GM18861 (cell line): ENCODE measurements at regions not wholly inside any gene's neighbourhood (a gene's known extent, or its start where the extent isn't known, plus 50 kb on each side); places are given as distances from the start of the nearest gene placed in this dataset.
"Not testable (repeated sequence)": the region's sequence is repeated elsewhere in the genome, so short reads cannot be mapped to it uniquely, and the experiment has no call there.

Experiments
- ATAC-seq: cut with Tn5 transposase; IDR thresholded peaks from one replicate; pipeline ENCODE4 v1.9.1; 2021; ENCODE audit not compliant: unreplicated experiment

DNA sequence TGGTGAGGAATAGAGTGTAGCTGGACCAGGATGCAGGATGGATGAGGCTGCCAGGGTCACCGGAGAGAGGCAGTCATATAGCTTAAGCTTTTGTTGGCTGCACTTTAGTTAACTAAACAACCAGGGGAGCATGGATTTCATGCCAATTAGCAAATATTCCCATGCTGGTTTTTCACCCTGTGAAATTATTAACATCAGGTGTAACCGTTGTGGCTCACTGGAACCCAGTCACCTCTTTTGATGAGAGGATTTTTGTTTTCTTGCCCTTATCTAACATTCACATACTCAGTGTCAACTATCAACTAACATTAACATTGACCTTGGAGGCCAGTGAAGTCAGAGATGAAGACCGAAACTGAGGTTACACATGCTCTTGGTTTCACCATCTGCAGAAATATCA is 97.2 kb upstream of the BASP1 start:
- no peak for ATAC-seq

DNA sequence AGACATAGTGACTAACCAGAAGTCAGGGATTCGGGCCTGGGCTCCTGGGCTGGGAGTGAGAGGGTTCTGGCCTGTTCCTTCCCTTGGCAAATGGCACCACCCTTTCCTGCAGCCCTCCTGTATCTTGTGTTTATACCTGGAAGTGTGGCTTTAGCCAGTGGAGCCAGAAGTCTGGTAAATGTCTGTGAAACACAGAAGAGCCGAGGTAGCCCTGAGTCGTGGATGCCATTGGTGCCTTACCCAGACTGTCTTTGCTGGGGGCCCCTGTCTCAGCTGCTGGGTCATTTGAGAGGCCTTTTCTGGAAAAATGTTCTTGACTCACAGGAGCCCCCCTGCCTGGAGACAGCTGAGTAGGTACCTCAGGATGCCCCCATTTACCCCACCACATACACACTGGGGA is 95.7 kb upstream of the BASP1 start:
- no peak for ATAC-seq

DNA sequence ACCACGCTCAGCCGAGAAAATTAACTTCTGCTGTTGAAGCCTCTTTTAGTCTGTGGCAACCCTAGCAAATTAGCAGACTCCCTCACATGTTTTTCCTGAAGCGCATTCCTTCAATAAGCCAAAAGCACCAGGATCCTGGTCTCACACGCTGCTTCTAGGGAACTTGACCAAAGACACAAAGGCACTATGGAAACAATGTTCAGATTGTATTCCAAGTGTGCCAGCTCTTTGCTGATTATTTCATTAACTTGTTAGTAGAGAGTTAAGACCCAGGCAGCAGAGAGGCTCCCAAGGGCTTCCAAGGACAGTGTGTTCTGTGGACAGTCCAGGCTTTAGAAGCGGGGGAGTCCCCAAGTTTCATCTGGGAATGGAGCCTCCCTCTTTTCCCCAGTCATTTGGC is 94.4 kb upstream of the BASP1 start:
- ATAC-seq: no peak

DNA sequence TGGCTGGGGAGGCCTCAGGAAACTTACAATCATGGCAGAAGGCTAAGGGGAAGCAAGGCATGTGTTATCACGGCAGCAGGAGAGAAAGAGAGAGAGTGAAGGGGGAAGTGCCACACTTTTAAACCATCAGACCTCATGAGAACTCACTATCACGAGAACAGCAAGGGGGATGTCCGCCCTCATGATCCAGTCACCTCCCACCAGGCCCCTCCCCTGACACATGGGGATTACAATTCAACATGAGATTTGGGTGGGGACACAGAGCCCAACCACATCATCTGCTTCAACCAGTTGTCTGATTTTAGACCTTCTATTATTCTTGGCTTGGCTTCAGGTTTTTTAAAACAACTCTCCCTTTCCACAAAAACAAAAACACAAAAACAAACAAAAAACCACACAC is 93.7 kb upstream of the BASP1 start:
- ATAC-seq: not testable (repeated sequence)

DNA sequence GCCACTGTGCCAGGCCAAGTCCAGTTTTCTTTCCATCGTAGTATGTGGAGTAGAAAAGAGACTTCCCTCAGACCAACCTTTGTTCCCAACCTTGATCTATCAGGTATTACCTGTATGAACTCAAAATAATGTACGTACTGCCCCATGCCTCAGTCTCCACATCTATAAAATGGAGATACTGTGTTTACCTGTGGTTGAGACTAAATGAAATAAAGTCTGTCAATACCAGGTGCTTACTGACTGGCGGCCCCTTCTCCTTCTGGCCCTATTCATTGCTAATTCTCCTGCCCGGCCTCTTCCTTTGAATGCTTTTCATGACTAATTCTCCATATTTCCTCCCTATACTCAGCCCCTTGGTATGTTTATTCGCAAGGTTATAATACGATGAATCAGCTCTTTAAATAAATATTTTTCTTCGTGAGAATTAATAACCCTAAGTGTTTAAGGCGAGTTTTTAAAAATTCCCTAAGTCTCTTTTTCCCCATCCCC is 89.6 kb upstream of the BASP1 start:
- ATAC-seq: no peak

DNA sequence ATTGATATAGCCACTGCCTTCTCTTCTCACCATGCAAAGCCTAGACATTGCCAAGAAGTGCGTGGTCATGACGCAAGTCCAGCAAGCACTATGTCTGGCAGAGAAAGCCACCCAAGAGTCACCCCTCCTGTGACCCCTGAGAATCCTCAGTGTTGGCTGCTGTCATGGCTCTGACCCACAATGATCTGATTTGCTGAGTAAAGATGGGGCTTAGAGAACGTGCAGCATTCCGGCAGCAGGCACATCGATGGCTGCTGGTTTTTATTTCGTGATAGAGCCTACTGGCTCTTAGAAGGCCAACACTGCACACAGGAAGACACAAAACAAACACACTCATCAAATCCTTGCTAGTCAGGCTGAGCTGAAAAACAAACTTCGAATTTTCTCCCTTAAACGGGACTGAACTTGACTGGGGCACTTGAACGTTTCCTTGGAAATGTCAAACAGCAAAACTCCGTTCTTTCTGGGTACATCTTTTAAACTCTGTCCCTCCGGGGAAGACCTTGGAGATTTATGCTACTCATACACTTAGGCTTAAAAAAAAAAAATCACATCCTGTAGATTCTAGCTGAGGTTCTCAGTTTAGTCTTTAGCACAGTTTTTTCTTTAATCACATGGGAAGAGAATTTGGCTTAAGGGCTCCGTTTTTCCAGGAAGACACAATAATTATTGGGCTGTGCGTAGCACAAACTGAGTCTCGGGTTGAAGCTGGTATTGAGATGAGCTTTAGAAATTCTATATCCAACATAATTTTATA is 88.2 kb upstream of the BASP1 start:
- ATAC-seq: no peak

DNA sequence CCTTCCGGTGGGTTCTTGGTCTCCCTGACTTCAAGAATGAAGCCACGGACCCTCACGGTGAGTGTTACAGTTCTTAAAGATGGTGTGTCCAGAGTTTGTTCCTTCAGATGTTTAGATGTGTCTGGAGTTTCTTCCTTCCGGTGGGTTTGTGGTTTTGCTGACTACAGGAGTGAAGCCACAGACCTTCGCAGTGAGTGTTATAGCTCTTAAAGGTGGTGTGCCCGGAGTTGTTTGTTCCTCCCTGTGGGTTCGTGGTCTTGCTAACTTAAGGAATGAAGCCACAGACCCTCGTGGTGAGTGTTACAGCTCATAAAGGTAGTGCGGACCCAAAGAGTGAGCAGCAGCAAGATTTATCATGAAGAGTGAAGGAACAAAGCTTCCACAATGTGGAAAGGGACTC is 87.1 kb upstream of the BASP1 start:
- ATAC-seq: not testable (repeated sequence)

DNA sequence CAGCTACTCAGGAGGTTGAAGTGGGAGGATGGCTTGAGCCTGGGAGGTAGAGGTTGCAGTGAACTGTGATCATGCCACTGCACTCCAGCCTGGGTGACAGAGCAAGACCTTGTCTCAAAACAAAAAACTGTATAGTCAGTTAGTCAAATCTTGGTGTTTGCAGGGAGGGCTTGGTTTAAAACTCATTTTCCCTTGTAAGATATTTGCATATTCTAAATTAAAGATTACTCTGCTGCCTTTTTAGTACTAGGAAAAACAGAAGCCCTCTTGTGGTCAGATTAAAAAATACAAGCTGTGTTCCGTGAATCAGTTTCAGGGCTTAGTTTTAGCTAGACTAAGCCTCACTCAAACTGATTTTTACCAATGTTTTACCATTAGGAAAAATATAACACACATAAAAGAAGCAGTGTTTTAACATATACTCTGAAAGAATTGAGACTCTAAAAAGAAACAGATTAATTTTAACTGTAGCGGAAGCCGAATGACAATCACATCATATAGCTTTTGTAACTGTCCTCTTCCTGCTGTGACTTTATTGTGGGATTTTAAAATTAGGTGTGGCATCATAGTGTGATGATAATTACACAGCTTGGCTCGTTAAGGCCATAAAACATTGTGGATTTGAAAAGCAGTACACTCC is 84.9 kb upstream of the BASP1 start:
- ATAC-seq: peak; percentile 92

DNA sequence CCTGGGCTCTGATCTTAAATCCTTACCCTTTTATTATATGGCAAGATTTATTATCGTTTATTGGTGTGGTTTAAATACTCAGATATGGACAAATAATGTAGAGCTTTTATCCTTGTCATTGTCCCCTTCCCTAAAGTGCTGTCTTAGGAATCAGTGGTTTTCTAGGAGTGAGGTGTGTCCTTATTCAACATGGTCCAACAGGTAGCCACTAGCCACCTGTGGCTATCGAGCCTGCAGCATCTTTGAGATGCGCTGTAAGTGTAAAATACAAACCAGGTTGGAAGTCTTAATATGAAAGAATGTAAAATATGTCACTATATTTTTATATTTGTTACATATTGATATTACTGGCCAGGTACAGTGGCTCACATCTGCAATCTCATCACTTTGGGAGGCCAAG is 82.4 kb upstream of the BASP1 start:
- ATAC-seq: no peak

DNA sequence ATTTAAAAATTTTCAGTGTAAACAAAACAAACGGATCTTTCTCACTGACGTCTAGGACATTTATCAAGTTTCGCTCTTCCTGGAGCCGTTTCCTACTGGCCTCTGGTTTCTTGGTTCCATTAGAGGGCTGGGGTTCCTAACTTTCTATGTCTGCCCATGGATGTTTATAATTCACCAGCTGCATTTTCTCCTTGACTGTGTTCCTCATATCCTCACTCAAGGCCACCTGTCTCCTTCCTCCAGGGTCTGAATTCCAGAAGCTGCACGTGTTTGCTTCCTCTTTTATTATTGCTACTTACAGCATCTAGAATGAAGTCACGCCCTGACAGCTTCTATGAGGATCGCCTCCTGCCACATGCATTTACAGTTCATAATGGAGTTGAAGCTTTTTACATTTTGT is 74.1 kb upstream of the BASP1 start:
- ATAC-seq: no peak

DNA sequence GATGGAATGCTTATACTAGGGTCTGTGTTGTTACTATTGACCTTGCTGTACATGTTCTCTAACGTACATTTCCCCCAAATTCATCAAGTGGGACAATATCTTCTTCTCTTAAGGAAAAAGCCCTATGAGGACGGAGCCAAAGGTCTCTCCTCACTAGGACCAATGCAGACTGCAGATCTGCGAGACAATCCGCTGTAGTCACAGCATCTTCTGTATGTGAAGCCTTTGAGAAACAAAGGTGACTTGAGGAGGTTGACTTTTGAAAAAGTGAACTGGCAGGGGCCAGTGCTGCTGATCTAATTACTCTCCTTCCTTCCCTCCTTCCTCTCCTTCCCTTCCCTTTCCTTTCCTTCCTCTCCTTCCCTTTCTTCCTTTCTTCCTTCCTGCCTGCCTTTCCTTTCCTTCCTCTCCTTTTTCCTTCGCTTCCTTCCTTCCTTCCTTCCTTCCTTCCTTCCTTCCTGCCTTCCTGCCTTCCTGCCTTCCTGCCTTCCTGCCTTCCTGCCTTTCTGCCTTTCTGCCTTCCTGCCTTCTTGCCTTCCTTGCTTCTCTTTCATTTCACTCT is 71.1 kb upstream of the BASP1 start:
- no peak for ATAC-seq

DNA sequence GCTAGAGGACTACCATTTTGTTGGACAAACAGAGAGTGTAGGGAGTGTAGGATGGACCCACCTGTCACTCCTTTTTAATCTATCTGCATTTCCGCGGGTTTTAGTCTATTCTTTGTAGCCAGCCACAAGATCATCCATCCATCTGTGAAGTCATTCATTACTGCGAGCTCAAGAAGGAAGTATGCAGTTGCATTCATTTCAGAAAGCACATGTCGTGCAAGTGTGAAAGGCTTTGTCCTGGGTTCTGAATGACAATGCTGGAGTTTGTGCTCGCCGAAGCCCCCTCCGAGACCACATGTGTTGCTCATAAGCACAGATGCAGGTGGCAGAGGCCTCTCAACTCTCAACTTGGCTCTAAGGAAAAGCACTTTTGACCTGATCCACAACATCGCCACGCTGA is 70.3 kb upstream of the BASP1 start:
- ATAC-seq: no peak

DNA sequence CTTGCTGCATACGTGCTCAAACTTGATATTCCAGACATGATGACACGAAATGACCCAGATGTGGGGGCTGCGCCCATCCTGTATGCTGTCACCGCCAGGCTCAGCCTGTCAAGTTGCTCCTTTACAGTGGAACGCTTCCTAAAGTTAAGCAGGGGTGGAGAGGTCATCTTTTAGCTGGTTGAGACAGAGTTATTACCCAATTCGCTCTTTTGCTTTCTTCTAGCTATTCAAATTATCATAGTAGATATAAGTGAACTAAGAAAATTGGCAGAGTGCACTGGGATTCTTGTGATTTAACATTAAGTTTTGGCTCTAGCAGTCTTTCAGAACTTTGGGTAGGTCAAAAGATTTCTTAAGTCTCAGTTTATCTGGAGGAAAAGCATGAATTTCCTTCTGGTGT is 69.8 kb upstream of the BASP1 start:
- no peak for ATAC-seq

DNA sequence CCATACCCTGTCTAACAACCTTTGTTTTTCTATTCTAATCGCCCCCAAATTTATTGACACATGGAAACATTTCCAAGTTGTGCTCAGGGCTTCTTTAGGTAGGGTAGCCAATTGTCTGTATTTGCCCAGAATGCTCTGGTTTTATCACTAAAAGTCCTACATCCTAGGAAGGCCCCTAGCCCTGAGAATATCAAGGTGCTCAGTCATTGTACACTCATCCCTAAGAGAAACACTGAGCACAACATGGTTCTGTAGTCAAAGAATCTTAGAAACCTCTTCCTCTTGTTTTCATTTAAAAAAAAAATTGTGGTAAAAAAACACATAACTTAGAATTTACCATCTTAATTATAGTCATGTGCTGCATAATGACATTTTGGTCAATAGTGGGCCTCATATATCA is 69.0 kb upstream of the BASP1 start:
- no peak for ATAC-seq

DNA sequence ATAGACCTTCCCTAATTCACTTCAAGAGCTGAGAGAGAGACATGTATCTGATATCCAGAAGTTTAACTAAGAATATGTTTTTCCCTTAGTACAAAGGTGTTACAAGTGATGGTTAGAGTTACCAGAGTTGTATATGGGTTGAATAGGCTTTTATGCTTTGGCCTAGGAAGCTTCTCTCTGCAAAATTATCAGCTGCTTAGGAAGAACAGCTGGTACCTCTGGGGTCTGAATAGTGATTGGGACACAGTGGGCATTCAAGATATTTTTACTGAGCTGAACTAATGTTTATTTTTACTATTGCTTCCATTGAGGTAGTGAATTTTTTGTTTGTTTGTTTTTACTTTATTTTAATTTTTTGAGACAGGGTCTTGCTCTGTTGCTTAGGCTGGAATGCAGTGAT is 67.6 kb upstream of the BASP1 start:
- no peak for ATAC-seq

DNA sequence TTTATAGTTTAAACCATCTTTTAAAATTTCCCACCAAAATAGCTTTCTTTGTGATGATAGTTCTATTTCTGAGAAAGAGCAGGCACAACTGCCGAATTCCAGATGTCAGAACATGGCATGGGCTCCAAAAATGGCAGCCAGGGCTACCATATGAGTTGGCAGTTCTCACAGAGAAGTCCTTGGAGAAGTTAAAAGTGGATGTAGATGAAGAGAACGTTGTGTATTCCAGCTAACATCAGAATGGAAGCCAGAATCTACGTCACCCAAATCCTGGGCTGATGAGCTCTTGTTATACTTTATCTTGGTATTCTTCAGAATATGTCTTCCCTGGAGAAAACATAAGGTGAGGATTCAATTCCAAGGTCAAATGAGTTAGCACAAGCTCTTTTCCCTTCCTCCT is 66.9 kb upstream of the BASP1 start:
- ATAC-seq: no peak

DNA sequence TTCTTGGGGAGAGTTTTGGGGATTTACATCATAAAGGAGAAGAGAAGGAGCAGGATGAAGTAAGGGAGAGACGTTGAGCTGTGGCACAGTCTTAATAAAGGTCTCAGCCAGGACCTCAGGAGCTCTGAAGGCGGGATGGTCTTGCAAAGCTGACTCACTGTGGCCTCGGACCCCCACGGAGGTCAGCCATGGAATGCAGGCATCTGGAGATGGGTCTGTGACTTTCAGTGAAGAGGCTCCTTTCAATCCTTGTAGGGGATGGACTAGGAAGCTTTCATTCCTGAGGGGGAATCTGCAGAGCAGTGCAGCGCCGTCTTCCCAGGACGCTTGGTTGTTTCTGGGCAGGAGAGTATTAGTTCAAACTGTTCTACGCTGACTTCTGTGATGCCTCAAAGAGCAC is 65.7 kb upstream of the BASP1 start:
- no peak for ATAC-seq

DNA sequence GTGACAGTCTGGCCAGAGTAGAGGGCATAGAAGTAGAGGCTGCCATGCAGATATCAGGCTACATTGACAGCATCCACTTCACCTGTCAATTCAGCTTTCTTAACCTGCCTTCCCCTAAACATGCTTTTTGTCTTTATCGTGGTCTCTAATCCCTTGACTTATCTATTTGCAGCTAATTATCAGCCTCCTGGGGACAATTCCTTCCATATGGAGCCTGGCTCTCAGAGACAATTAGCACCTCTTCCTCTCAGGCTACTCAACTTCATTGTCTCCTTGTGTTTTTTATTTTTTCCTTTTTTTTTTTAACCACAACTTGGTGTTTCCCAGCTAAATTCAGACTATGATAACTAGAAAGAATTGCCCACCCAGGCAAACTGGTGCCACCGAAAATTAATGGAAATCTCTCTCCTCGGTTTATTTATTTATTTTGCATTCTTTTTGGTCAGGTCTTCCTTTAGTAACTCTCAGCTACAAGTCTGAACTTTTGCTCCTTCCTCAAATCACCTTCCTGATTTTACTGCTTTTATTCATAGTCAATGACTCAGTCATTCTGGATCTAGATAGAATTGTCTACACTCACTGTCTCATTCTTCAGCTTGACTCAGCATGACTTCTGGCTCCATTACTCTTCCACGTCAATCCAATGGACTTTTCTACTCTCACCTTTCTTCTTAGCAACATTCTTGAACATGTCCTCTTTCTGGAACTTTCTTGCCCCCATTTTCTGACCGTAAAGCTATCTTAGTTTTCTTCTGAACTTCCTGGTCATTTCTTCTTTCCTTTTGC is 63.0 kb upstream of the BASP1 start:
- no peak for ATAC-seq

DNA sequence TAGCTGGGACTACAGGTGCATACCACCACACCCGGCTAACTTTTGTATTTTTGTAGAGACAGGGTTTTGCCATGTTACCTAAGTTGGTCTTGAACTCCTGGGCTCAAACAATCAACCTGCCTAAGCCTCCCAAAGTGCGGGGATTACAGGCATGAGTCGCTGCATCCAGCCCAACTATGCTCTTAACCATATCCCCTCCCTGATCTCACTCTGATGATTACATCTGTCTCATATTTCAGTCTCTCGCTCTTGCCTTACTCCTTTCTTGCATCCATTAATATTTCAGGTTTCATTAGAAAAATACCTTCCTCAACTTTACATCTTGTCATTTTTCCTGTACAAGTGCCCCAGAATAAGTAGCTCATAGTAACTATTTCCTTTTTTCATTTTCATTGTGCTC is 61.0 kb upstream of the BASP1 start:
- ATAC-seq: no peak

DNA sequence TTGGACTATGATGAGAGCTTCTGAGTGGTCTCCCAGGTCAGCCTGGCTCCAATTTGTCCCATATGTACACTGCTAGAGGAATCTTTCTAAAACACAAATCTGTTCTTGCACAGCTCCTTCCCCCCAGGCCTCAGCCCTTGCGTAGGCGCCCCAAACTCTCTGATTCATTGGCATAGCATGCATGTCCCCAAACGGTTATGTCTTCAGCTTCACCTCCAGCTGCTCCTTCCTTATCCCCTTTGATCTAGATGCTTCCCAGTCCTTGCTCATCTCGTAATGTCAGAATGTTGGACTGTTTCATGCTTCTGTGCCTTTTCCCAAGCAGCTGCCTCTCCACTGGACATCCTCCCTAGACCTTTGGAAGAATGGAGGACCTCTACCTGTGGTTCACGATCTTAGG is 60.1 kb upstream of the BASP1 start:
- no peak for ATAC-seq

DNA sequence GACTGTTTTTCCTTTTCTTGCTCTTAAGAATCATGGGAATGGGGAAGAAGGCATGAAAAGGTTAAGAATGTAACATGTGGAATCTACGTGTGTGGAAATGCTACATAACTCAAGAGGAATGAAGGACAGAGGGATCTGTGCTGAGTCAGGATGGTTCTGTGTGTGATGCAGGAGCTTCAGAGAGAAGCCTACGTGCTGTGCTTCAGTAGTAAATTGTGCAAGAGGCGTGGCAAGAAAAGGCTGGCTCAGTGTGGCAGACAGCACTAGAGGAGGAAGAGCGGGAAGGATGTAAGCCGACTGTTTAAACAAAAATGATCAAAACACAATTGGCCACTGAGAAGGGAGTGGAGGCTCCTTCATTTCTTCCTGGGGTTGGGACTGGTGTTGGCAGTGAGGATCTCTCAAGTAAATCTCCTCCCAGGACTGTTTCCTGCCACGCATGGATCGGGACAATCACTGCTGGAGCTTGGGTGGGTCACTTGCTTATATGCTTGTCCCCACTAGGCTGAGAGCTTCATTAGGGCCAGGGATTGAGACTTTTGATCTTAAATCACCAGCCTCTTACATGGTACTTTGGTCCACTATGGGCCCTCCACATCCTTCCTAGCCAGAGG is 59.4 kb upstream of the BASP1 start:
- ATAC-seq: no peak

DNA sequence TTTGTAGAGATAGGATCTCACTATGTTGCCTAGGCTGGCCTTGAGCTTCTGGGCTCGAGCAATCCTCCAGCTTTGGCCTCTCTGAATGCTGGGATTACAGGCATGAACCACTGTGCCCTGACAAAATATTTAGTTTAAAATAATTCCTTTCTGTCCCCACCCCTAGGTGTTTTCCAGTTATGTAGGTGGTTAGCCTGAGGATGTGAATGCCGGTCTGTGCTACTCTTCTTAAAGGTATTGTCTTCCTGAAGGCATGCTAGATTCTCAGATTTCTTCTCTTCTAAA is 56.7 kb upstream of the BASP1 start:
- no peak for ATAC-seq
